ACHN (cell line): ENCODE measurements at regions not wholly inside any gene's neighbourhood (a gene's known extent, or its start where the extent isn't known, plus 50 kb on each side); places are given as distances from the start of the nearest gene placed in this dataset.
"Not testable (repeated sequence)": the region's sequence is repeated elsewhere in the genome, so short reads cannot be mapped to it uniquely, and the experiment has no call there.

Experiments
- DNase-seq: peaks from one replicate; pipeline ENCODE4 v3.0.0-alpha.2; 2015
- in situ Hi-C: cut with HindIII; loops from 2 replicates; pipeline ENCODE4 v1.10.0; 2017; ENCODE audit warnings: low sequenced_read_pairs, low pct_ligation_motif_present, low pct_unique_long_range_greater_than_20kb

DNA sequence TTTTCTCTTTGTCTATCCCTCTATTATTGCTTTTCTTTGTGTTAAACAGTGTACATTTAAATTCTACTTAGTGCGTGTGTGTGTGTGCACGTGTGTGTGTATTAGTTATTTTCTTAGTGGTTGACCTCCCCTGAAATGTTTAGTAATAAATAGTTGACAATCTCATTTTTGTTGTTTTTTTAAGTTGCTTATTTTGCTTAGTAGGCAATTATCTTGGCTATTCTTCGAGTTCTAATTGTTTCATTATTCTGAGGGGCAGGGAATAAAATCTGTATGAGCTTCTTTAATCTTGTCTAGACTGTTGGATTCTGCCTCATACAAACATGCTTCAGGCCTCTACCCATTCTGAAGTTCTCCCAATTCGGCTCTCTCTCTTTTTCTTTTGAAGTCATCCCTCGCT, 1169.0 kb upstream of the ATXN8OS start:
- no peak for DNase-seq
- in situ Hi-C loops = no loop called here

GRCh38 chr13:68929075-68929745, 1178.4 kb upstream of the ATXN8OS start:
- no peak for DNase-seq
- in situ Hi-C loops = no loop called here

GRCh38 chr13:68927387-68928026, 1180.1 kb upstream of the ATXN8OS start:
- peak; percentile 43 for DNase-seq
- in situ Hi-C loops = no loop called here

DNA sequence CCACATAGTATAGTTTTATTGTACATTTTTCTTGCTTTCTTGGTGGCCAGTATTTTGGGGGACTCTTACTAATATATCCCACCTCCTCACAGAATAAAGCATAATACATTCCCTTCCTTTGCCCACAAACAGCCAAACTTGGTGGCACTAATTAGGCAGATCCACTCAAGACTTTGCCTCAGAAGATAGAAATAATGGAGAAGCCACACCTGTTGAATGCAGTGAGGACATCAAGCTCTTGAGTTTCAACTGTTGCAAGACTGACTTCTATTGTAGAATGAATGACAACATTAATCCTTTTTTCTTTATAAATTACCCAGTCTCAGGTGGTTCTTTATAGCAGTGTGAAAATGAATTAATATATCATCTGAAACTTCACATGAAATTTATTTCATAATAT, 1183.6 kb upstream of the ATXN8OS start:
- in situ Hi-C loops = no loop called here
- DNase-seq = no peak

- in situ Hi-C loops = no loop called here
- DNase-seq = no peak
Observed at GRCh38 chr13:68908879-68909278, 1198.7 kb upstream of the ATXN8OS start.

GRCh38 chr13:68905186-68905585, 1202.4 kb upstream of the ATXN8OS start:
- in situ Hi-C loops = no loop called here
- no peak for DNase-seq

DNA sequence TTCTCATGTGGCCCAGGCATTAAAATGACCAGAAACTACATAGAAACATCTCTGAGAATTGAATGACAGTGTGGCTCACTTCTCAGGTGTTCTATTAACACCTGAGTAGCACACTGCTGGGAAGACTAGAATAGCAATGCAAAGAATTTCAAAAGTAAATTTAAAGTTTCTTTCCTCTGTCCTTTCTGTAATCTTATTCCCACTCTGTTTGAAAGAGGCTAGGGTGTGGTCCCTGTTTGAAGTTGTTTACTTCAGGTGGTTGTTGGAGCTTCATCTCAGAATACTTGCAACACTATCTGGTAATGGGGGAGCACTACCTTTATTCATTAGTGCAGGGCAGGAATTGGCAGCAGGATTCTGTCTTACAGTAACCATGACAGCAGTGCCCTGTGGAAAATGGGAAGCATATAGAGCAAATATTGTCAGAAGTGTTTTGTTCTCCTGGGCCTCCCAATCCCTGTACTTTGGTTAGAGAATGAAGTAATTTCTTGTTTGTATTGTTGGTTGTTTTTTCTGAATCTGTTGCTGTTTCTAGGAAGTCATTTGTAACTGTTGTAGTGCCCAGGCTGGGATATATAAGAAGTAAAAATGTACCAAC, 1210.2 kb upstream of the ATXN8OS start:
- no peak for DNase-seq
- in situ Hi-C loops = no loop called here

DNA sequence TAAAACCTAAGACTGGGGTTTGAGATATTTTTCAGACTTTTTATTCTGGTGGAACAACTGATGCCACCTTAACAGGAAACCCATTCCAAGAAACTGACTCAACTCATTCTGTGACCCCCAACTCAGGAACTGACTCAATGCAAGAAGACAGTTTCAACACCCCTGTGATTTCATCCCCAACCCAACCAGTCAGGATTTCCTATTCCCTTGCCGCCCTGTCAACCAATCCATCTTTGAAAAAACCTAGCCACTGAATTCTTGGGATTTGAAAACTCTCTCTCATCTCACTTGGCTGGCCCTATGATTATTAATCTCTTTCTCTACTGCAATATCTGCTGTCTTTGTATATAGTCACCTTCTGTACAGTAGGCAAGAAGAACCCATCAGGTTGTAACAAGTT, 1211.9 kb upstream of the ATXN8OS start:
- DNase-seq = no peak
- in situ Hi-C loops = no loop called here

DNA sequence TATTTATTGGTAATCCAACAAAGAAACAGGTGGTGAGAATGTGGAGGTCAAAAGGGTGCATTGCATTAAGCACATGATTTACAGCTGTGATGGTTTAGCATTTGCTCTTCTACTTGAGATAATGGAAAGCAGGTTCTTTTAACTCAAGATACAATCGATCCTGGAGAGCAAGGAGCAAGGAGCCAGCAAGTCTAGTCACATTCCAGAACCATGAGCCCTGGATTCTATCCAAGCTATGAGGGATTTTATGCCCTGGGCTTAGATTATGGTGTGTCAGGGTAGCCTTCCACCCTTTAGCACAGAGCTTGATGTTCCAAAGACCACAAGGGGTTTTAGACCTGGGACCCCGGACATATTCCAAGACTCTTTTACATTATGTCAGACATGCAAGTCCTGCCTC, 1213.9 kb upstream of the ATXN8OS start:
- in situ Hi-C loops, DNase-seq: not testable (repeated sequence)

GRCh38 chr13:68892596-68892995, 1215.0 kb upstream of the ATXN8OS start:
- DNase-seq, in situ Hi-C loops: not testable (repeated sequence)

DNA sequence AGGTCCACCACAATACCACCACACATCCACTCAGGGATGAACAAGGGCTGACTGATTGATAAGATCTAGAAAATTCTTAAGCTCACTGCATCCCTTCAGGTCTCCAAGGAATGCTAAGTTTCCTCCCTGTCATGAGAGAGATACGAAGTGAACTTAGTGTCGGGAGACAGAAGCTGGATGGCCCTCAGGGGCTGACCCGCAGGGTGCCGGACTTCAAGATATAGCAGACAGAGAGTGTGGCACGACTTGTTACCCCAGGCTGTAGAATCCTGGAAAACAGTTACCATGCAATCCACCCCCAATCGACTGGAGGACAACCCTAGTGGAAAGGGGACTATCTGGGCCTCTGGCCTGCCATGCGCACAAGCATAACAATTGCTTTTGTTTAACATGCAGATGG, 1217.5 kb upstream of the ATXN8OS start:
- DNase-seq, in situ Hi-C loops: not testable (repeated sequence)

GRCh38 chr13:68888832-68889231, 1218.8 kb upstream of the ATXN8OS start:
- no peak for DNase-seq
- in situ Hi-C loops = no loop called here

DNA sequence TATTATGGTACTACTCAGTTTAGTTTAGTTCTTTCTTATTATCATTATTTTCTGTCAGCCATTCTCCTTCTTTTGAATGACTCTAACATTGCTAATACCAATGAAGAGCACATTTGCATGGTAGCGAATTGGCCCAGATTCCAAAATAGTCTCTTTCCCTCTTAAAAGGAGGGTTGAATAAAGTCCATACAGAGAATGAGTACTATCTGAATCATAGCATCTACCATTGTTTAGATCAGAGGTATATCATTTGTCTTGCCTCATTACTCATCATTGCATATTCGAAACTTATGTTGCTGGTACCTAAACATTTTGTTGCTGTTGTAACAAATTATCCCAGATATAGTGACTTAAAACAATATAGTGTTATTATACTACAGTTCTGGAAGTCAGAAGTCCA, 1235.3 kb upstream of the ATXN8OS start:
- no peak for DNase-seq
- in situ Hi-C loops = no loop called here

DNA sequence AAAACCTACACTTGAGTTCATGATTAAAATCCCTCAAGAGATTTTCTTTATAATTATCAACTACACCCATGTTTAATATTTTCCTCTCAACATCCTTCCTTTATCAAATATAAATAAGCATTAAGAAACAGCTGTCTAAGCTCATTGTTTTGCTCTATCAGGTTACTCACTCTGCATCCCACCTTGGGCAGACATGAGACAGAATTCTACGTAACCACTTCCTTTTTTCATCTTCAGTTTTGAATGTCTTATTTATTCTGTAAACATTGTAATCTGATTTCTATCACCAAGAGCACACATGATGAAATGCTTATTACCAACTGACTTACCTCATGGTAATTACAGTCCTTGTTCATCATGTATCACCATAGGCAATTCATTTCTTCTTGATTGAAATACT, 1256.6 kb upstream of the ATXN8OS start:
- in situ Hi-C loops = no loop called here
- no peak for DNase-seq

- no peak for DNase-seq
- in situ Hi-C loops = no loop called here
Observed at GRCh38 chr13:68850160-68850559, 1257.5 kb upstream of the ATXN8OS start.

- in situ Hi-C loops = no loop called here
Observed at GRCh38 chr13:68846663-68847062, 1261.0 kb upstream of the ATXN8OS start.

GRCh38 chr13:68834375-68834774, 1273.3 kb upstream of the ATXN8OS start:
- in situ Hi-C loops = no loop called here
- DNase-seq = no peak

More at GRCh38 chr13:68846663-68847062, 1261.0 kb upstream of the ATXN8OS start:
- no peak for DNase-seq

DNA sequence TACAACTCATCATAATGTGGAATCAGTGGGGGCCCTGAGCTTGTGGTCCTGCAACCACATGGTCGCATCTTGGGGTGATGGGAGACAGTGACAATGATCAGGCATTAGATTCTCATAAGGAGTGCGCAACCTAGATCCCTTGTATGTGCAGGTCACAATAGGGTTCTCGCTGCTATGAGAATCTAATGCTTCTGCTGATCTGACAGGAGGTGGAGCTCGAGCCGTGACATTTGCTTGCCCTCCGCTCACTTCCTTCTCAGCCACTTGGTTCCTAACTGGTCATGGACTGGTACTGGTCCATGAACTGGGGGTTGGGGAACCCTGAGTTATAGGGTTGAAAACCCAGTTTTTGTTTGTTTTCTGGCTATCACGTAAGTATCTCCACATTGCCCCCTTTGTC, 1290.9 kb upstream of the ATXN8OS start:
- in situ Hi-C loops = no loop called here
- no peak for DNase-seq

GRCh38 chr13:68813180-68813796, 1294.3 kb upstream of the ATXN8OS start:
- no peak for DNase-seq
- in situ Hi-C loops = no loop called here

- in situ Hi-C loops = no loop called here
- DNase-seq = peak; percentile 6
Observed at GRCh38 chr13:68810660-68811059, 1297.0 kb upstream of the ATXN8OS start.
